Prostate gland (tissue), 2 donors: ENCODE measurements at regions not wholly inside any gene's neighbourhood (a gene's known extent, or its start where the extent isn't known, plus 50 kb on each side); places are given as distances from the start of the nearest gene placed in this dataset.

ENCODE experiments used
- CTCF ChIP-seq, 4 experiments: fragments of 200-600 bp in 2 of 4; fragments of 450-650 bp in 2 of 4; sonication (generic) in 2 of 4; IDR thresholded peaks; 1 replicate in 3 of 4; 2 replicates in 1 of 4; pipeline ENCODE4 v1.5.1; 2016 to 2019; ENCODE audit warnings: antibody characterized with exemption in 4 of 4, mild to moderate bottlenecking in 2 of 4, moderate library complexity in 2 of 4
- POLR2A ChIP-seq: fragments of 450-650 bp; IDR thresholded peaks from one replicate; pipeline ENCODE4 v1.6.1; 2016; ENCODE audit warnings: antibody characterized with exemption, mild to moderate bottlenecking
- POLR2AphosphoS5 ChIP-seq: sonication (generic); formaldehyde crosslinking; IDR thresholded peaks from one replicate; pipeline ENCODE4 v1.6.1; 2017; ENCODE audit warnings: antibody characterized with exemption

DNA sequence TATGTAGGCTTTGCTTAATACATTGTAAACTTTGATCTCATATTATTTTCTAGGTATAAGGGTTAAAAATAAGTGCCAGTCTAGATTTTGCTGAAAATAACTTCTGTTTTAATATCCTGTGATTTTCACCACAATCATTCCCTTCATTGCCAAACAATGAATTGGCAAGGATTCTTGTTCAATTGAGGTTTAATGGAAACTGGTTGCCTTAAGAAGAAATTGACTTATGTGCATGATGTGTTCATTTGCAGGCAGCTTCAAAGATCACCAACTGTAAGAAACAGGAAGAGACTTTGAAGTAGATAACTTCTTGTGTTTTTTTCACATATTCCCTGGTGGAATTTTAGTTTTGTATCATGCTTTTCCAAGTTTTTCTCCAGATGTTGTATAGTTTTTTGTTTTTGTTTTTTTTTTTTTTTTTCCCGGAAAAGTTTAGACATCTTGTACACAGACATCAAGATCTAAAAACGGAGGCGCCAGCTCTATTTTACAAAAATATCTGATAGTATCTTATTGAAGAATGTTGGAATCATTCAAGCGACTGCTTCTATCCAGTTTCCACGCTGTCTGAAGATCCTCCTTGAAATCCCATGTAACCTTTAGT lies 108.3 kb downstream of the POSTN start:
- TF ChIP-seq CTCF (IDR thresholded peaks at IDR 0.05) (no peak), POLR2AphosphoS5 (no peak), POLR2A (no peak)
